ENCODE measurements at regions not wholly inside any gene's neighbourhood (a gene's known extent, or its start where the extent isn't known, plus 50 kb on each side); places are given as distances from the start of the nearest gene placed in this dataset.

DNA sequence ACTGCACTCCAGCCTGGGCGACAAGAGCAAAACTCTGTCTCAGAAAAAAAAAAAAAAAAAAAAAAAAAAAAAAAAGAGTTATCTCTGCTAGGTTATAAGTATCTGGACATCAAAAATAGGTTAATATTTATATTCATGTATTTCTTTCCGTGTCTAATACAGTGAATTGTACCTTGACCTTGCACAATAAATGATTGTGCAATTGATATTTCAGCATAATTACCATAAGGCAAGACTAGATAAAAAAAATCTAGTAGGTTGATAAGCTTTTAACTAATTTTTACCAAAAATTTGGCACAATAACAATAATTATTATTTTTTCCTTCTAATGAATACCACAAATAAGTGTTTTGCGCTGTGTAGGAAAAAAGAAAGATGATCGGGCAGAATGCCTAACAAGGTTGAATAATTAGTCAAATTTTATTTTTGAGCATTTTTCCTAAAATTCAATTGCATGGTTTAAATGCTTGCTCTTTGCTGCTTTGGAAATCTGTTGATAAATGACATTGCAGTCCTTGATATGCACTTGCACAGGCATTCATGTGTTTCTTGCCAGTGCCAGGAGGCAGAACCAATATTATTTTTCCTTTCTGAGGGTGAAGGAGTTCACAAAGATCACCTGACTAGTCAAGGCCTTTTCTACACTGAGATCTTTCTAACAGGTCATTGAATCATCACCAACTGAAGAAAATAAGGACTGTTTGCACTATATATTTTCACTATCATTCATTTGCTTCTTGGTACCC is 127.5 kb downstream of the ARRDC3 start:
- CTCF ChIA-PET = interaction anchor here (0.7 kb wide), 1 partner anchor 360 kb away, joined by 5 read pairs; no protein-coding TSS in a partner anchor
- no peak for DNase-seq
- TF ChIP-seq, protein P1, sequence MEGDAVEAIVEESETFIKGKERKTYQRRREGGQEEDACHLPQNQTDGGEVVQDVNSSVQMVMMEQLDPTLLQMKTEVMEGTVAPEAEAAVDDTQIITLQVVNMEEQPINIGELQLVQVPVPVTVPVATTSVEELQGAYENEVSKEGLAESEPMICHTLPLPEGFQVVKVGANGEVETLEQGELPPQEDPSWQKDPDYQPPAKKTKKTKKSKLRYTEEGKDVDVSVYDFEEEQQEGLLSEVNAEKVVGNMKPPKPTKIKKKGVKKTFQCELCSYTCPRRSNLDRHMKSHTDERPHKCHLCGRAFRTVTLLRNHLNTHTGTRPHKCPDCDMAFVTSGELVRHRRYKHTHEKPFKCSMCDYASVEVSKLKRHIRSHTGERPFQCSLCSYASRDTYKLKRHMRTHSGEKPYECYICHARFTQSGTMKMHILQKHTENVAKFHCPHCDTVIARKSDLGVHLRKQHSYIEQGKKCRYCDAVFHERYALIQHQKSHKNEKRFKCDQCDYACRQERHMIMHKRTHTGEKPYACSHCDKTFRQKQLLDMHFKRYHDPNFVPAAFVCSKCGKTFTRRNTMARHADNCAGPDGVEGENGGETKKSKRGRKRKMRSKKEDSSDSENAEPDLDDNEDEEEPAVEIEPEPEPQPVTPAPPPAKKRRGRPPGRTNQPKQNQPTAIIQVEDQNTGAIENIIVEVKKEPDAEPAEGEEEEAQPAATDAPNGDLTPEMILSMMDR (IDR thresholded peaks at IDR 0.05; ENCODE audit: unreplicated experiment) = no peak

DNA sequence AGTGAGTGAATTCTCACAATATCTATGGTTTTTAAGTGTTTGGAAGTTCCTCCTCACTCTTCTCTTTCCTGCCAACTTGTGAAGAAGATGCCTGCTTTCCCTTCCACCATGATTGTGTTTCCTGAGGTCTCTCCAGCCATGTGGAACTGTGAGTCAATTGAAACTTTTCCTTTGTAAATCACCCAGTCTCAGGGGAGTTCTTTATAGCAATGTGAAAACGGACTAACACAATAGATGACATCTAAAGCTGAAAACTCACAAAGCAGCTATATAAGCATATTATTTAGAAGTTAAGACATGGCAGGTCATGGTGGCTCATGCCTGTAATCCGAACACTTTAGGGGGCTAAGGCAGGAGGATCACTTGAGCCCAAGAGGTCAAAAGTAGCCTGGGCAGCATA is 130.2 kb downstream of the ARRDC3 start:
- Mint-ChIP-seq H3K27me3 (ENCODE audit: unreplicated experiment) (no peaks in the 10 kb centered on the region), H3K9me3 (ENCODE audit: low read depth, unreplicated experiment) (peaks cover 3% of the 10 kb centered on the region), H3K4me1 (ENCODE audit: low read depth, unreplicated experiment) (no peaks in the 10 kb centered on the region), H3K36me3 (ENCODE audit: insufficient read depth, unreplicated experiment) (no peaks in the 10 kb centered on the region), H3K27ac (ENCODE audit: unreplicated experiment) (no peak overlapping the region), H3K4me3 (ENCODE audit: low read depth, unreplicated experiment) (no peak overlapping the region)
- TF ChIP-seq, protein P1 (IDR thresholded peaks at IDR 0.05; ENCODE audit: unreplicated experiment) = no peak
- no TSS peak for BruUV-seq (replicated peaks)
- CTCF ChIA-PET = no interaction called here
- intact Hi-C loops (cut with micrococcal nuclease; ENCODE audit: unreplicated experiment) = no loop called here
- DNase-seq = no peak

More for the DNA sequence above, 127.5 kb downstream of the ARRDC3 start:
- no peak overlapping the region for H3K4me3 Mint-ChIP-seq (ENCODE audit: low read depth, unreplicated experiment)
- H3K27ac Mint-ChIP-seq (ENCODE audit: unreplicated experiment) = no peak overlapping the region
- intact Hi-C loops (cut with micrococcal nuclease; ENCODE audit: unreplicated experiment) = no loop called here
- H3K9me3 Mint-ChIP-seq (ENCODE audit: low read depth, unreplicated experiment) = no peaks in the 10 kb centered on the region
- no peaks in the 10 kb centered on the region for H3K4me1 Mint-ChIP-seq (ENCODE audit: low read depth, unreplicated experiment)
- no peaks in the 10 kb centered on the region for H3K27me3 Mint-ChIP-seq (ENCODE audit: unreplicated experiment)
- no peaks in the 10 kb centered on the region for H3K36me3 Mint-ChIP-seq (ENCODE audit: insufficient read depth, unreplicated experiment)
- BruUV-seq (replicated peaks) = no TSS peak

DNA sequence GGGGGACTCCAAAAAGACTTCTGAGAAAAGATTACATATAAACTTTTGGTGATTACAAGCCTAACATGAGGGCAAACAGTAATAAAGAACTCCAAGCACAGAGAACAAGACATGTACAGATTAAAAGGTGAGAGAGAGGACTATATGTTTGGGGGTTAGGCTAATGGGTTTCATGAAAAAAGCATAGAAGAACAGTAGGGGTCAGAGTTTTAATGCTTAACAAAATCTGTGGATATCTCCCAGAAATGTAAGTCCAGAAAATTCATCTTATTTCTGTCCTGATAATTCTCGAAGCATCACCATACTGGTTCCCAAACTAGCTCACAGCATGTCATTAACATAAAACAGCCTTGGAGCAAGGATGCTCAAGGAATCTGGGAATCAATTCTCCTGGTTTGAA is 137.2 kb downstream of the ARRDC3 start:
- no TSS peak for BruUV-seq (replicated peaks)
- TF ChIP-seq, protein P1 (IDR thresholded peaks at IDR 0.05; ENCODE audit: unreplicated experiment) = no peak
- DNase-seq = no peak
- intact Hi-C loops (cut with micrococcal nuclease; ENCODE audit: unreplicated experiment) = no loop called here
- CTCF ChIA-PET = no interaction called here
- H3K27me3 Mint-ChIP-seq (ENCODE audit: unreplicated experiment) = no peaks in the 10 kb centered on the region
- H3K4me1 Mint-ChIP-seq (ENCODE audit: low read depth, unreplicated experiment) = no peaks in the 10 kb centered on the region
- peaks cover 7% of the 10 kb centered on the region for H3K9me3 Mint-ChIP-seq (ENCODE audit: low read depth, unreplicated experiment)
- no peak overlapping the region for H3K4me3 Mint-ChIP-seq (ENCODE audit: low read depth, unreplicated experiment)
- H3K36me3 Mint-ChIP-seq (ENCODE audit: insufficient read depth, unreplicated experiment) = no peaks in the 10 kb centered on the region
- no peak overlapping the region for H3K27ac Mint-ChIP-seq (ENCODE audit: unreplicated experiment)

DNA sequence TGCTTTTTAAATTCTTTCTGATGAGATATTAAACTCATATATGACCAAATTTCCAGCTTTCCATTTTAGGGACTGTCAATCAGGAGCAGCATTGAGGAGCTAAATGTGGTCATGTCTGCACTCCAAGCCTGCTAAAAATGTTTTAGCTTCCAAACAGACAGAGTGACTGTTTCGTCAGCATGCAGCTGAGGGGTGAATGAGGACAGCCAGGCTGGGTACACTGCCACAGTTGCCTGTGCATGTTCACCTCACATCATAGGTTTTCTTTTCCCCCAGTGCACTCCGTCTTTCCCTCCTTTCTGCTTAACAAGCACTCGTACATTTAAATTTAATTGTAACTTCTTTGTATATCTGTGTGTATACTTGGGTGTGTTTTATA is 138.1 kb downstream of the ARRDC3 start:
- intact Hi-C loops (cut with micrococcal nuclease; ENCODE audit: unreplicated experiment) = no loop called here
- Mint-ChIP-seq H3K4me3 (ENCODE audit: low read depth, unreplicated experiment) (no peak overlapping the region), H3K9me3 (ENCODE audit: low read depth, unreplicated experiment) (peaks cover 5% of the 10 kb centered on the region), H3K27ac (ENCODE audit: unreplicated experiment) (no peak overlapping the region), H3K36me3 (ENCODE audit: insufficient read depth, unreplicated experiment) (no peaks in the 10 kb centered on the region), H3K4me1 (ENCODE audit: low read depth, unreplicated experiment) (no peaks in the 10 kb centered on the region), H3K27me3 (ENCODE audit: unreplicated experiment) (no peaks in the 10 kb centered on the region)
- CTCF ChIA-PET = no interaction called here
- TF ChIP-seq, protein P1 (IDR thresholded peaks at IDR 0.05; ENCODE audit: unreplicated experiment) = no peak
- BruUV-seq (replicated peaks) = no TSS peak
- no peak for DNase-seq

Data from Calu3 (cell line).